ENCODE measurements at regions not wholly inside any gene's neighbourhood (a gene's known extent, or its start where the extent isn't known, plus 50 kb on each side); places are given as distances from the start of the nearest gene placed in this dataset.
A peak's percentile ranks its signal among the peaks of the same experiment; 100 is the strongest.

DNA sequence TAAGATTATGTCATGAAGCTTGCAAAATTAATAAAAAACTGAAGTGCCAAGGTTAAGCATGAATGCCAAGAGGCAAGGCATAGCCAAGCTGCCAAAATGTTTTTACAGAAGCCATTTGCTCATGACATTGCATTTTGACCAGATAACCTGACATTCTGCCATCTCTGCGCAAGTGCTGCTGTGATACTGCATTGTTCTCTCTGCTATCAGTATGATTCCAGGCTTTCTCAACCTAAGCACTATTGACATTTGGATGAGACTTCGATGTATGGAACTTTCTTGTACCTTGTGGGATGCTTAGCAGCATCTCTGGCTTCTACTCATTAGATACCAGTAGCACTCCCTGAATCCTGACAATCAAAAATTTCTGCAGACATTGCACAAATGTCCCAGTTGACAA, 139.2 kb downstream of the RASSF9 start:
- Histone ChIP-seq H3K4me3 (ENCODE audit: low read depth, low read length) (no peak overlapping the region), H3K9me3 (ENCODE audit: control insufficient read depth, insufficient read depth, low read depth, low read length) (no peaks in the 10 kb centered on the region), H3K4me1 (ENCODE audit: control insufficient read depth, insufficient read depth, low read length) (no peaks in the 10 kb centered on the region), H3K27ac (ENCODE audit: extremely low read depth, low read depth, low read length) (no peak overlapping the region), H3K36me3 (ENCODE audit: control insufficient read depth in 2 of 2, insufficient read depth in 1 of 2, low read length in 2 of 2) (no peaks in the 10 kb centered on the region)
- TF ChIP-seq ZNF23 (tag by site-specific recombination; IDR thresholded peaks at IDR 0.05; ENCODE audit: borderline replicate concordance) (no peak), ZNF768 (tag by site-specific recombination; IDR thresholded peaks at IDR 0.05) (no peak)
- ChIA-PET POLR2A (no interaction called here), CTCF (no interaction called here)

DNA sequence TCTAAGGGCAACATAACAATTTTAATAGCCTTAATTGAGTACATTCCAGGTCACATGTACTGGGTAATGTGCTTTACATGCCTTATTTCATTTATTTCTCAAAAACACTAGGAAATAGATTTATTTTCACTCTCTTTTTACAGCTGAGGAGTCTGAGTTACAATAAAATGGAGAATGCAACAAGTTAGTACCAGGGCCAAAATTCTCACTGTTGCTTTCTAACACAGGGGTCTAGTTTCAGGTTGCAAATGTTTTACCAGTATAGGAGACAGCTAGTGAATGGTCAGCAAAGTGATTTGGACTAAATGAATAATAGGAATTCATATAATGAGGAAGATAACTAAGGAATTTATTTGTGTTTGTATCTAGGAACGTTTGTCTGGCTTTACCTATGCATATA, 137.3 kb downstream of the RASSF9 start:
- no peak overlapping the region for H3K27ac ChIP-seq (ENCODE audit: extremely low read depth, low read depth, low read length)
- no peaks in the 10 kb centered on the region for H3K9me3 ChIP-seq (ENCODE audit: control insufficient read depth, insufficient read depth, low read depth, low read length)
- CTCF ChIA-PET = interaction anchor here (0.8 kb wide), 1 partner anchor 168 kb away, joined by 3 read pairs; no protein-coding TSS in a partner anchor
- no peak overlapping the region for H3K4me3 ChIP-seq (ENCODE audit: low read depth, low read length)
- POLR2A ChIA-PET = no interaction called here
- no peaks in the 10 kb centered on the region for H3K36me3 ChIP-seq (ENCODE audit: control insufficient read depth in 2 of 2, insufficient read depth in 1 of 2, low read length in 2 of 2)
- H3K4me1 ChIP-seq (ENCODE audit: control insufficient read depth, insufficient read depth, low read length) = no peaks in the 10 kb centered on the region
- TF ChIP-seq SCRT1 (tag by site-specific recombination; IDR thresholded peaks at IDR 0.05; ENCODE audit: borderline replicate concordance) = peak; percentile 52; the same call in 1 of the 2 replicates
- peak; percentile 77 for TF ChIP-seq SCRT2 (tag by site-specific recombination; IDR thresholded peaks at IDR 0.05)
- TF ChIP-seq, protein P1, sequence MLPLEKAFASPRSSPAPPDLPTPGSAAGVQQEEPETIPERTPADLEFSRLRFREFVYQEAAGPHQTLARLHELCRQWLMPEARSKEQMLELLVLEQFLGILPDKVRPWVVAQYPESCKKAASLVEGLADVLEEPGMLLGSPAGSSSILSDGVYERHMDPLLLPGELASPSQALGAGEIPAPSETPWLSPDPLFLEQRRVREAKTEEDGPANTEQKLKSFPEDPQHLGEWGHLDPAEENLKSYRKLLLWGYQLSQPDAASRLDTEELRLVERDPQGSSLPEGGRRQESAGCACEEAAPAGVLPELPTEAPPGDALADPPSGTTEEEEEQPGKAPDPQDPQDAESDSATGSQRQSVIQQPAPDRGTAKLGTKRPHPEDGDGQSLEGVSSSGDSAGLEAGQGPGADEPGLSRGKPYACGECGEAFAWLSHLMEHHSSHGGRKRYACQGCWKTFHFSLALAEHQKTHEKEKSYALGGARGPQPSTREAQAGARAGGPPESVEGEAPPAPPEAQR (tag by site-specific recombination; IDR thresholded peaks at IDR 0.05) = no peak

DNA sequence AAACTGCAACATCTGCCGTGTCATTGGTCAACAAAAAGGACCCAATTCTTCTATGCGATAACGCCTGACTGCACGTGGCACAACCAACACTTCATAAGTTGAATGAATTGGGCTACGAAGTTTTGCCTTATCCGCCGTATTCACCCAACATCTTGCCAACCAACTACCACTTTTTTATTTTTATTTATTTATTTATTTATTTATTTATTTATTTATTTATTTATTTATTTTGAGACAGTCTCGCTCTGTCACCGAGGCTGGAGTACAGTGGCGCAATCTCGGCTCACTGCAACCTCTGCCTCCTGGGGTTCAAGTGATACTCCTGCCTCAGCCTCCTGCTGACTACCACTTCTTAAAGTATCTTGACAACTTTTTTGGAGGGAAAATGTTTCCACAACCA, 127.4 kb downstream of the RASSF9 start:
- ChIA-PET POLR2A (no interaction called here), CTCF (no interaction called here)
- no peaks in the 10 kb centered on the region for H3K4me1 ChIP-seq (ENCODE audit: control insufficient read depth, insufficient read depth, low read length)
- H3K27ac ChIP-seq (ENCODE audit: extremely low read depth, low read depth, low read length) = no peak overlapping the region
- H3K9me3 ChIP-seq (ENCODE audit: control insufficient read depth, insufficient read depth, low read depth, low read length) = no peaks in the 10 kb centered on the region
- no peak overlapping the region for H3K4me3 ChIP-seq (ENCODE audit: low read depth, low read length)
- no peaks in the 10 kb centered on the region for H3K36me3 ChIP-seq (ENCODE audit: control insufficient read depth in 2 of 2, insufficient read depth in 1 of 2, low read length in 2 of 2)
- TF ChIP-seq, protein P2, sequence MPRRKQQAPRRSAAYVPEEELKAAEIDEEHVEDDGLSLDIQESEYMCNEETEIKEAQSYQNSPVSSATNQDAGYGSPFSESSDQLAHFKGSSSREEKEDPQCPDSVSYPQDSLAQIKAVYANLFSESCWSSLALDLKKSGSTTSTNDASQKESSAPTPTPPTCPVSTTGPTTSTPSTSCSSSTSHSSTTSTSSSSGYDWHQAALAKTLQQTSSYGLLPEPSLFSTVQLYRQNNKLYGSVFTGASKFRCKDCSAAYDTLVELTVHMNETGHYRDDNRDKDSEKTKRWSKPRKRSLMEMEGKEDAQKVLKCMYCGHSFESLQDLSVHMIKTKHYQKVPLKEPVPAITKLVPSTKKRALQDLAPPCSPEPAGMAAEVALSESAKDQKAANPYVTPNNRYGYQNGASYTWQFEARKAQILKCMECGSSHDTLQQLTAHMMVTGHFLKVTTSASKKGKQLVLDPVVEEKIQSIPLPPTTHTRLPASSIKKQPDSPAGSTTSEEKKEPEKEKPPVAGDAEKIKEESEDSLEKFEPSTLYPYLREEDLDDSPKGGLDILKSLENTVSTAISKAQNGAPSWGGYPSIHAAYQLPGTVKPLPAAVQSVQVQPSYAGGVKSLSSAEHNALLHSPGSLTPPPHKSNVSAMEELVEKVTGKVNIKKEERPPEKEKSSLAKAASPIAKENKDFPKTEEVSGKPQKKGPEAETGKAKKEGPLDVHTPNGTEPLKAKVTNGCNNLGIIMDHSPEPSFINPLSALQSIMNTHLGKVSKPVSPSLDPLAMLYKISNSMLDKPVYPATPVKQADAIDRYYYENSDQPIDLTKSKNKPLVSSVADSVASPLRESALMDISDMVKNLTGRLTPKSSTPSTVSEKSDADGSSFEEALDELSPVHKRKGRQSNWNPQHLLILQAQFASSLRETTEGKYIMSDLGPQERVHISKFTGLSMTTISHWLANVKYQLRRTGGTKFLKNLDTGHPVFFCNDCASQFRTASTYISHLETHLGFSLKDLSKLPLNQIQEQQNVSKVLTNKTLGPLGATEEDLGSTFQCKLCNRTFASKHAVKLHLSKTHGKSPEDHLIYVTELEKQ (tag by site-specific recombination; IDR thresholded peaks at IDR 0.05; ENCODE audit: borderline replicate concordance) = no peak
- TF ChIP-seq SP2 (tag by site-specific recombination; IDR thresholded peaks at IDR 0.05) (no peak), ZNF555 (tag by site-specific recombination; conservative IDR thresholded peaks at IDR 0.05) (peak; percentile 79), ZNF654 (tag by site-specific recombination; IDR thresholded peaks at IDR 0.05; ENCODE audit: low read depth) (peak; percentile 25; the same call in 1 of the 2 replicates), ZNF629 (tag by site-specific recombination; IDR thresholded peaks at IDR 0.05) (0 out of 2 replicates have a peak, but pooled peaks have one; percentile 22), FEZF1 (tag by site-specific recombination; IDR thresholded peaks at IDR 0.05) (no peak), ZNF623 (tag by site-specific recombination; IDR thresholded peaks at IDR 0.05) (peak; percentile 59; the same call in 1 of the 2 replicates), ZNF792 (tag by site-specific recombination; IDR thresholded peaks at IDR 0.05) (no peak), ZBTB8A (tag by site-specific recombination; IDR thresholded peaks at IDR 0.05) (peak; percentile 58; the same call in 1 of the 2 replicates), ZNF19 (tag by site-specific recombination; IDR thresholded peaks at IDR 0.05; ENCODE audit: low read depth) (0 out of 2 replicates have a peak, but pooled peaks have one; percentile 15), ZNF394 (tag by site-specific recombination; IDR thresholded peaks at IDR 0.05; ENCODE audit: borderline replicate concordance) (peak; percentile 90)
- TF ChIP-seq, protein P3, sequence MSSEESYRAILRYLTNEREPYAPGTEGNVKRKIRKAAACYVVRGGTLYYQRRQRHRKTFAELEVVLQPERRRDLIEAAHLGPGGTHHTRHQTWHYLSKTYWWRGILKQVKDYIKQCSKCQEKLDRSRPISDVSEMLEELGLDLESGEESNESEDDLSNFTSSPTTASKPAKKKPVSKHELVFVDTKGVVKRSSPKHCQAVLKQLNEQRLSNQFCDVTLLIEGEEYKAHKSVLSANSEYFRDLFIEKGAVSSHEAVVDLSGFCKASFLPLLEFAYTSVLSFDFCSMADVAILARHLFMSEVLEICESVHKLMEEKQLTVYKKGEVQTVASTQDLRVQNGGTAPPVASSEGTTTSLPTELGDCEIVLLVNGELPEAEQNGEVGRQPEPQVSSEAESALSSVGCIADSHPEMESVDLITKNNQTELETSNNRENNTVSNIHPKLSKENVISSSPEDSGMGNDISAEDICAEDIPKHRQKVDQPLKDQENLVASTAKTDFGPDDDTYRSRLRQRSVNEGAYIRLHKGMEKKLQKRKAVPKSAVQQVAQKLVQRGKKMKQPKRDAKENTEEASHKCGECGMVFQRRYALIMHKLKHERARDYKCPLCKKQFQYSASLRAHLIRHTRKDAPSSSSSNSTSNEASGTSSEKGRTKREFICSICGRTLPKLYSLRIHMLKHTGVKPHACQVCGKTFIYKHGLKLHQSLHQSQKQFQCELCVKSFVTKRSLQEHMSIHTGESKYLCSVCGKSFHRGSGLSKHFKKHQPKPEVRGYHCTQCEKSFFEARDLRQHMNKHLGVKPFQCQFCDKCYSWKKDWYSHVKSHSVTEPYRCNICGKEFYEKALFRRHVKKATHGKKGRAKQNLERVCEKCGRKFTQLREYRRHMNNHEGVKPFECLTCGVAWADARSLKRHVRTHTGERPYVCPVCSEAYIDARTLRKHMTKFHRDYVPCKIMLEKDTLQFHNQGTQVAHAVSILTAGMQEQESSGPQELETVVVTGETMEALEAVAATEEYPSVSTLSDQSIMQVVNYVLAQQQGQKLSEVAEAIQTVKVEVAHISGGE (tag by site-specific recombination; conservative IDR thresholded peaks at IDR 0.05; ENCODE audit: low read depth) = peak; percentile 74
- TF ChIP-seq, protein P4, sequence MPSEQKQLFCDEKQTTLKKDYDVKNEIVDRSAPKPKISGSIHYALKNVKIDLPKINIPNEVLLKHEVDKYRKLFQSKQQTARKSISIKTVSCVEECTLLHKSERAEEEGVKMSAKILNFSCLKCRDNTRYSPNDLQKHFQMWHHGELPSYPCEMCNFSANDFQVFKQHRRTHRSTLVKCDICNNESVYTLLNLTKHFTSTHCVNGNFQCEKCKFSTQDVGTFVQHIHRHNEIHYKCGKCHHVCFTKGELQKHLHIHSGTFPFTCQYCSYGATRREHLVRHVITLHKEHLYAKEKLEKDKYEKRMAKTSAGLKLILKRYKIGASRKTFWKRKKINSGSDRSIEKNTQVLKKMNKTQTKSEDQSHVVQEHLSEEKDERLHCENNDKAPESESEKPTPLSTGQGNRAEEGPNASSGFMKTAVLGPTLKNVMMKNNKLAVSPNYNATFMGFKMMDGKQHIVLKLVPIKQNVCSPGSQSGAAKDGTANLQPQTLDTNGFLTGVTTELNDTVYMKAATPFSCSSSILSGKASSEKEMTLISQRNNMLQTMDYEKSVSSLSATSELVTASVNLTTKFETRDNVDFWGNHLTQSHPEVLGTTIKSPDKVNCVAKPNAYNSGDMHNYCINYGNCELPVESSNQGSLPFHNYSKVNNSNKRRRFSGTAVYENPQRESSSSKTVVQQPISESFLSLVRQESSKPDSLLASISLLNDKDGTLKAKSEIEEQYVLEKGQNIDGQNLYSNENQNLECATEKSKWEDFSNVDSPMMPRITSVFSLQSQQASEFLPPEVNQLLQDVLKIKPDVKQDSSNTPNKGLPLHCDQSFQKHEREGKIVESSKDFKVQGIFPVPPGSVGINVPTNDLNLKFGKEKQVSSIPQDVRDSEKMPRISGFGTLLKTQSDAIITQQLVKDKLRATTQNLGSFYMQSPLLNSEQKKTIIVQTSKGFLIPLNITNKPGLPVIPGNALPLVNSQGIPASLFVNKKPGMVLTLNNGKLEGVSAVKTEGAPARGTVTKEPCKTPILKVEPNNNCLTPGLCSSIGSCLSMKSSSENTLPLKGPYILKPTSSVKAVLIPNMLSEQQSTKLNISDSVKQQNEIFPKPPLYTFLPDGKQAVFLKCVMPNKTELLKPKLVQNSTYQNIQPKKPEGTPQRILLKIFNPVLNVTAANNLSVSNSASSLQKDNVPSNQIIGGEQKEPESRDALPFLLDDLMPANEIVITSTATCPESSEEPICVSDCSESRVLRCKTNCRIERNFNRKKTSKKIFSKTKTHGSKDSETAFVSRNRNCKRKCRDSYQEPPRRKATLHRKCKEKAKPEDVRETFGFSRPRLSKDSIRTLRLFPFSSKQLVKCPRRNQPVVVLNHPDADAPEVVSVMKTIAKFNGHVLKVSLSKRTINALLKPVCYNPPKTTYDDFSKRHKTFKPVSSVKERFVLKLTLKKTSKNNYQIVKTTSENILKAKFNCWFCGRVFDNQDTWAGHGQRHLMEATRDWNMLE (tag by site-specific recombination; conservative IDR thresholded peaks at IDR 0.05; ENCODE audit: low read depth) = peak; percentile 87; the same call in 1 of the 2 replicates

Measured in HEK293 (cell line).